Hepatocyte (in vitro differentiated cells): ENCODE measurements at regions not wholly inside any gene's neighbourhood (a gene's known extent, or its start where the extent isn't known, plus 50 kb on each side); places are given as distances from the start of the nearest gene placed in this dataset.

Experiments used
- DNase-seq: peaks from one replicate; pipeline ENCODE4 v3.0.0-alpha.2; 2016; ENCODE audit warnings: low spot score
- H2AFZ ChIP-seq: fragments of 200-600 bp; sonication (generic); 2 replicates; pipeline ENCODE4 v1.6.0; 2016; ENCODE audit warnings: antibody characterized with exemption, mild to moderate bottlenecking
- H3K27ac ChIP-seq: fragments of 200-600 bp; sonication (generic); 2 replicates; pipeline ENCODE4 v1.5.1; 2016; ENCODE audit warnings: mild to moderate bottlenecking
- H3K27me3 ChIP-seq: fragments of 200-600 bp; sonication (generic); 2 replicates; pipeline ENCODE4 v1.6.1; 2016
- H3K36me3 ChIP-seq: fragments of 200-600 bp; sonication (generic); replicated peaks from 2 replicates; pipeline ENCODE4 v1.5.1; 2016; ENCODE audit warnings: low read depth; ENCODE audit not compliant: insufficient read depth
- H3K4me1 ChIP-seq: fragments of 200-600 bp; sonication (generic); 2 replicates; pipeline ENCODE4 v1.5.1; 2016; ENCODE audit warnings: mild to moderate bottlenecking, moderate library complexity; ENCODE audit not compliant: insufficient read depth
- H3K4me2 ChIP-seq: fragments of 200-600 bp; sonication (generic); 2 replicates; pipeline ENCODE4 v1.6.0; 2016
- H3K4me3 ChIP-seq: fragments of 200-600 bp; sonication (generic); 2 replicates; pipeline ENCODE4 v1.5.1; 2016; ENCODE audit warnings: mild to moderate bottlenecking
- H3K79me2 ChIP-seq: fragments of 200-600 bp; sonication (generic); 2 replicates; pipeline ENCODE4 v1.6.0; 2017; ENCODE audit warnings: mild to moderate bottlenecking
- H3K9me2 ChIP-seq: fragments of 200-600 bp; sonication (generic); replicated peaks from 2 replicates; pipeline ENCODE4 v1.6.0; 2017; ENCODE audit warnings: mild to moderate bottlenecking; ENCODE audit not compliant: insufficient read depth
- H3K9me3 ChIP-seq: fragments of 200-600 bp; sonication (generic); 2 replicates; pipeline ENCODE4 v1.5.1; 2016; ENCODE audit warnings: low read depth, mild to moderate bottlenecking
- H4K20me1 ChIP-seq: fragments of 200-600 bp; sonication (generic); 2 replicates; pipeline ENCODE4 v1.6.0; 2016; ENCODE audit warnings: mild to moderate bottlenecking; ENCODE audit not compliant: insufficient read depth, poor library complexity, severe bottlenecking
- EZH2 ChIP-seq: fragments of 200-600 bp; sonication (generic); IDR thresholded peaks from 2 replicates; pipeline ENCODE4 v1.6.1; 2016; ENCODE audit warnings: antibody characterized with exemption, mild to moderate bottlenecking, borderline replicate concordance
- EZH2phosphoT487 ChIP-seq: fragments of 200-600 bp; sonication (generic); IDR thresholded peaks from one replicate; pipeline ENCODE4 v1.6.1; 2018; ENCODE audit warnings: antibody characterized with exemption, mild to moderate bottlenecking, low read depth, moderate library complexity; ENCODE audit not compliant: unreplicated experiment, severe bottlenecking
- WGBS: methylation state at CpG from one replicate; pipeline ENCODE4 v1.1.6; 2016; ENCODE audit warnings: low lambda C conversion rate; ENCODE audit errors: missing lambda C conversion rate; 5-methylcytosine and 5-hydroxymethylcytosine counted together
- TF ChIP-seq, protein P1 (sequence below): fragments of 200-600 bp; sonication (generic); IDR thresholded peaks from 2 replicates; pipeline ENCODE4 v1.5.1; 2016; ENCODE audit warnings: antibody characterized with exemption, mild to moderate bottlenecking; ENCODE audit not compliant: poor library complexity

DNA sequence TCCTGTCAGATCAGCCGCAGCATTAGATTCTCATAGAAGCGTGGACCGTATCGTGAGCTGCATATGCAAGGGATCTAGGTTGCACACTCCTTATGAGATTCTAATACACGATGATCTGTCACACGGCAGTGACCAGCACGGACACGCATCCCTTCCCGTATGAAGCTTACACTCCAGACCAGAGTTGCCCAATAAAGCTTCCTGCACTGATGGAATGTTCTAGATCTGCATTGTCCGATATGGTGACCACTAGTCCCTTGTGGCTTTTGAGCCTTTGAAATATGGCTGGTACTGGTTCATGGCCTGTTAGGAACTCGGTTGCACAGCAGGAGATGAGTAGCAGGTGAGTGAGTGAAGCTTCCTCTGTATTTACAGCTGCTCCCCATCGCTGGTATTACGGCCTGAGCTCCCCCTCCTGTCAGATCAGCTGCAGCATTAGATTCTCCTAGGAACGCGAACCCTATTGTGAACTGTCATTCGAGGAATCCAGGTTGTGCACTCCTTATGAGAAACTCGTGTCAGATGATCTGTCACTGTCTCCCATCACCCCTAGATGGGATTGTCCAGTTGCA lies 49.8 kb upstream of the ZCCHC14 start:
- 81% methylated on average over 17 of the region's 17 CpGs for WGBS
- H3K9me2 ChIP-seq: no peaks in the 10 kb centered on the region

More for the DNA sequence above, 49.8 kb upstream of the ZCCHC14 start:
- DNase-seq: no peak
- Histone ChIP-seq H2AFZ (no peak overlapping the region), H3K27ac (no peak overlapping the region), H3K4me2 (no peak overlapping the region), H3K27me3 (no peaks in the 10 kb centered on the region), H4K20me1 (no peaks in the 10 kb centered on the region), H3K4me3 (no peak overlapping the region), H3K79me2 (no peaks in the 10 kb centered on the region), H3K9me3 (no peaks in the 10 kb centered on the region), H3K36me3 (no peaks in the 10 kb centered on the region), H3K4me1 (peaks cover 4% of the 10 kb centered on the region)
- TF ChIP-seq EZH2phosphoT487: no peak
- TF ChIP-seq EZH2: no peak
- TF ChIP-seq, protein P1, sequence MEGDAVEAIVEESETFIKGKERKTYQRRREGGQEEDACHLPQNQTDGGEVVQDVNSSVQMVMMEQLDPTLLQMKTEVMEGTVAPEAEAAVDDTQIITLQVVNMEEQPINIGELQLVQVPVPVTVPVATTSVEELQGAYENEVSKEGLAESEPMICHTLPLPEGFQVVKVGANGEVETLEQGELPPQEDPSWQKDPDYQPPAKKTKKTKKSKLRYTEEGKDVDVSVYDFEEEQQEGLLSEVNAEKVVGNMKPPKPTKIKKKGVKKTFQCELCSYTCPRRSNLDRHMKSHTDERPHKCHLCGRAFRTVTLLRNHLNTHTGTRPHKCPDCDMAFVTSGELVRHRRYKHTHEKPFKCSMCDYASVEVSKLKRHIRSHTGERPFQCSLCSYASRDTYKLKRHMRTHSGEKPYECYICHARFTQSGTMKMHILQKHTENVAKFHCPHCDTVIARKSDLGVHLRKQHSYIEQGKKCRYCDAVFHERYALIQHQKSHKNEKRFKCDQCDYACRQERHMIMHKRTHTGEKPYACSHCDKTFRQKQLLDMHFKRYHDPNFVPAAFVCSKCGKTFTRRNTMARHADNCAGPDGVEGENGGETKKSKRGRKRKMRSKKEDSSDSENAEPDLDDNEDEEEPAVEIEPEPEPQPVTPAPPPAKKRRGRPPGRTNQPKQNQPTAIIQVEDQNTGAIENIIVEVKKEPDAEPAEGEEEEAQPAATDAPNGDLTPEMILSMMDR: no peak
